ENCODE measurements at regions not wholly inside any gene's neighbourhood (a gene's known extent, or its start where the extent isn't known, plus 50 kb on each side); places are given as distances from the start of the nearest gene placed in this dataset.

- TF ChIP-seq CTCF (IDR thresholded peaks at IDR 0.05; ENCODE audit: poor library complexity) (no peak), EZH2 (IDR thresholded peaks at IDR 0.05; ENCODE audit: borderline replicate concordance) (no peak)
These were observed 382.5 kb upstream of the SORCS1 start for GRCh38 chr10:107546986-107547385.
